ENCODE measurements at regions not wholly inside any gene's neighbourhood (a gene's known extent, or its start where the extent isn't known, plus 50 kb on each side); places are given as distances from the start of the nearest gene placed in this dataset.

DNA sequence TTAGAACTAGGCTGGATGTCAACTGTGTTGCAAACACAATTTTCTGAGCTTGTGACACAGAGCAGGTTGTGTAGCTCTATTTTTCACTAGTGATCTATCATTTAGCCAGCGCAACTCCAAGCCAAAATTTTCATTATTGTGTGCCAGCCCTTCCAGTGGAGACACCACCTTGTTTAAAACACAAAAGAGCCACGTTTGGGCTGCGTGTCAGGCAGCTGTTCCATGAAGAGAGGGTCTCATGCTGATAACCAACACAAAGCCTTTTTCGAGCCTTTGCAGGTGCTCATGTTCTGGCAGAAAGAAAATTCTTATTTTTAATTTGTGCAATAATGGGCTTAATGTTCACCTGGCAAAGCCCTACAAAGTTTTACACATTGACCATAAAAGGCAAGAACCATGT is 237.6 kb upstream of the RGMB start:
- Histone ChIP-seq H3K27me3 (ENCODE audit: insufficient read depth, low read length) (no peaks in the 10 kb centered on the region), H3K4me1 (ENCODE audit: insufficient read depth, low read length) (no peaks in the 10 kb centered on the region), H3K9me3 (ENCODE audit: insufficient read depth, low read depth, low read length) (peaks cover 1% of the 10 kb centered on the region), H2AFZ (ENCODE audit: low read depth, low read length) (no peak overlapping the region), H3K4me3 (ENCODE audit: insufficient read depth, low read depth, low read length) (no peak overlapping the region), H3K36me3 (ENCODE audit: insufficient read depth, low read length) (no peaks in the 10 kb centered on the region), H3K9ac (ENCODE audit: low read length) (no peak overlapping the region), H4K20me1 (ENCODE audit: insufficient read depth, low read length) (no peaks in the 10 kb centered on the region), H3K79me2 (ENCODE audit: insufficient read depth, low read length) (no peaks in the 10 kb centered on the region), H3K4me2 (ENCODE audit: low read length) (no peak overlapping the region), H3K27ac (ENCODE audit: low read depth, low read length) (no peak overlapping the region)
- Mint-ChIP-seq H3K4me3 (ENCODE audit: unreplicated experiment) (no peak overlapping the region), H3K4me1 (ENCODE audit: low read depth, unreplicated experiment) (no peaks in the 10 kb centered on the region), H3K27ac (ENCODE audit: unreplicated experiment) (no peak overlapping the region), H3K36me3 (ENCODE audit: low read depth, unreplicated experiment) (no peaks in the 10 kb centered on the region), H3K9me3 (ENCODE audit: unreplicated experiment) (no peaks in the 10 kb centered on the region), H3K27me3 (ENCODE audit: low read depth, unreplicated experiment) (no peaks in the 10 kb centered on the region)
- TF ChIP-seq, protein P1, sequence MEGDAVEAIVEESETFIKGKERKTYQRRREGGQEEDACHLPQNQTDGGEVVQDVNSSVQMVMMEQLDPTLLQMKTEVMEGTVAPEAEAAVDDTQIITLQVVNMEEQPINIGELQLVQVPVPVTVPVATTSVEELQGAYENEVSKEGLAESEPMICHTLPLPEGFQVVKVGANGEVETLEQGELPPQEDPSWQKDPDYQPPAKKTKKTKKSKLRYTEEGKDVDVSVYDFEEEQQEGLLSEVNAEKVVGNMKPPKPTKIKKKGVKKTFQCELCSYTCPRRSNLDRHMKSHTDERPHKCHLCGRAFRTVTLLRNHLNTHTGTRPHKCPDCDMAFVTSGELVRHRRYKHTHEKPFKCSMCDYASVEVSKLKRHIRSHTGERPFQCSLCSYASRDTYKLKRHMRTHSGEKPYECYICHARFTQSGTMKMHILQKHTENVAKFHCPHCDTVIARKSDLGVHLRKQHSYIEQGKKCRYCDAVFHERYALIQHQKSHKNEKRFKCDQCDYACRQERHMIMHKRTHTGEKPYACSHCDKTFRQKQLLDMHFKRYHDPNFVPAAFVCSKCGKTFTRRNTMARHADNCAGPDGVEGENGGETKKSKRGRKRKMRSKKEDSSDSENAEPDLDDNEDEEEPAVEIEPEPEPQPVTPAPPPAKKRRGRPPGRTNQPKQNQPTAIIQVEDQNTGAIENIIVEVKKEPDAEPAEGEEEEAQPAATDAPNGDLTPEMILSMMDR (IDR thresholded peaks at IDR 0.05; ENCODE audit: insufficient read depth, low read depth, low read length): no peak
- no peak for TF ChIP-seq EZH2 (IDR thresholded peaks at IDR 0.05; ENCODE audit: insufficient read depth, low read length)
- DNase-seq (ENCODE audit: low read depth) (no peak), FAIRE-seq (no peak)

DNA sequence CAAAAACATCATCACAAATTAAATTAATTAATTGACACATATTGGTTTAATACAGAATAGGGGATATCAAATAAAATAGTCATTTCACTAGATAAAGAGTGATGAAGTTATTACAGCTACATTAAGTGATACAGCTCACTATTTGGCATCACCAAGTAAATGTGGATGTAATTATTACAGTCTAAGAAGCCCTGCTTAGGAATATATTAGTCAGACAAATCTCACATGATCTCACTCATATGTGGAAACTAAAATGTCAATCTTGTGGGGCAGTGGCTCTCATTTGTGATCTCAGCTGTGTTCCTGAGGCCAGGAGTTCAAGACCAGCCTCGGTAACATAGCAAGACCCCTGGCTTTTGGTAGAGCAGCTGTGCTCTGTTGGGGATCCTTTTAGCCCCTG is 233.4 kb upstream of the RGMB start:
- H3K27me3 ChIP-seq (ENCODE audit: insufficient read depth, low read length): no peaks in the 10 kb centered on the region
- no peaks in the 10 kb centered on the region for H3K36me3 ChIP-seq (ENCODE audit: insufficient read depth, low read length)
- H3K27me3 Mint-ChIP-seq (ENCODE audit: low read depth, unreplicated experiment): no peaks in the 10 kb centered on the region
- no peak overlapping the region for H3K4me2 ChIP-seq (ENCODE audit: low read length)
- no peaks in the 10 kb centered on the region for H4K20me1 ChIP-seq (ENCODE audit: insufficient read depth, low read length)
- no peak overlapping the region for H3K9ac ChIP-seq (ENCODE audit: low read length)
- H3K4me3 ChIP-seq (ENCODE audit: insufficient read depth, low read depth, low read length): no peak overlapping the region
- no peaks in the 10 kb centered on the region for H3K4me1 Mint-ChIP-seq (ENCODE audit: low read depth, unreplicated experiment)
- TF ChIP-seq, protein P1 (IDR thresholded peaks at IDR 0.05; ENCODE audit: insufficient read depth, low read depth, low read length): no peak
- no peak for TF ChIP-seq EZH2 (IDR thresholded peaks at IDR 0.05; ENCODE audit: insufficient read depth, low read length)
- no peak overlapping the region for H3K27ac Mint-ChIP-seq (ENCODE audit: unreplicated experiment)
- peaks cover 7% of the 10 kb centered on the region for H3K9me3 Mint-ChIP-seq (ENCODE audit: unreplicated experiment)
- FAIRE-seq (no peak), DNase-seq (ENCODE audit: low read depth) (no peak)
- H3K9me3 ChIP-seq (ENCODE audit: insufficient read depth, low read depth, low read length): peaks cover 2% of the 10 kb centered on the region
- no peaks in the 10 kb centered on the region for H3K79me2 ChIP-seq (ENCODE audit: insufficient read depth, low read length)
- no peak overlapping the region for H3K4me3 Mint-ChIP-seq (ENCODE audit: unreplicated experiment)
- no peak overlapping the region for H3K27ac ChIP-seq (ENCODE audit: low read depth, low read length)
- H3K4me1 ChIP-seq (ENCODE audit: insufficient read depth, low read length): no peaks in the 10 kb centered on the region
- H3K36me3 Mint-ChIP-seq (ENCODE audit: low read depth, unreplicated experiment): no peaks in the 10 kb centered on the region
- H2AFZ ChIP-seq (ENCODE audit: low read depth, low read length): no peak overlapping the region

DNA sequence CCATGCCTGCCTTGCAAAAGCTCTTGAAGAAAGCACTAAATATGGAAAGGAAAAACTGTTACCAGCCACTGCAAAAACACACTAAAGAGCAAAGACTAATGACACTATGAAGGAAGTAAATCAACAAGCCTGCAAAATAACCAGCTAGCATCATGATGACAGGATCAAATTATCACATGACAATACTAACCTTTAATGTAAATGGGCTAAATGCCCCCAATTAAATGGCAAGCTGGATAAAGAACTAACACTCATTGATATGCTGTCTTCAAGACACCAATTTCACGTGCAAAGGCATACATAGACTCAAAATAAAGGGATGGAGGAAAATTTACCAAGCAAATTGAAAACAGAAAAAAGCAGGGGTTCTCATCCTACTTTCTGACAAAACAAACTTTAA is 231.8 kb upstream of the RGMB start:
- H3K4me2 ChIP-seq (ENCODE audit: low read length): no peak overlapping the region
- no peaks in the 10 kb centered on the region for H3K36me3 ChIP-seq (ENCODE audit: insufficient read depth, low read length)
- peaks cover 2% of the 10 kb centered on the region for H3K9me3 ChIP-seq (ENCODE audit: insufficient read depth, low read depth, low read length)
- TF ChIP-seq, protein P1 (IDR thresholded peaks at IDR 0.05; ENCODE audit: insufficient read depth, low read depth, low read length): no peak
- no peak for TF ChIP-seq EZH2 (IDR thresholded peaks at IDR 0.05; ENCODE audit: insufficient read depth, low read length)
- no peaks in the 10 kb centered on the region for H3K27me3 ChIP-seq (ENCODE audit: insufficient read depth, low read length)
- H2AFZ ChIP-seq (ENCODE audit: low read depth, low read length): no peak overlapping the region
- no peaks in the 10 kb centered on the region for H4K20me1 ChIP-seq (ENCODE audit: insufficient read depth, low read length)
- FAIRE-seq (no peak), DNase-seq (ENCODE audit: low read depth) (no peak)
- no peaks in the 10 kb centered on the region for H3K79me2 ChIP-seq (ENCODE audit: insufficient read depth, low read length)
- H3K9me3 Mint-ChIP-seq (ENCODE audit: unreplicated experiment): peaks cover 7% of the 10 kb centered on the region
- H3K27ac ChIP-seq (ENCODE audit: low read depth, low read length): no peak overlapping the region
- no peaks in the 10 kb centered on the region for H3K36me3 Mint-ChIP-seq (ENCODE audit: low read depth, unreplicated experiment)
- no peaks in the 10 kb centered on the region for H3K4me1 Mint-ChIP-seq (ENCODE audit: low read depth, unreplicated experiment)
- no peak overlapping the region for H3K4me3 ChIP-seq (ENCODE audit: insufficient read depth, low read depth, low read length)
- H3K27me3 Mint-ChIP-seq (ENCODE audit: low read depth, unreplicated experiment): no peaks in the 10 kb centered on the region
- no peak overlapping the region for H3K9ac ChIP-seq (ENCODE audit: low read length)
- no peaks in the 10 kb centered on the region for H3K4me1 ChIP-seq (ENCODE audit: insufficient read depth, low read length)
- no peak overlapping the region for H3K27ac Mint-ChIP-seq (ENCODE audit: unreplicated experiment)
- H3K4me3 Mint-ChIP-seq (ENCODE audit: unreplicated experiment): no peak overlapping the region
